Activated CD4-positive, alpha-beta memory T cell treated with anti-CD3 and anti-CD28 coated beads for 36 hours (primary cell): ENCODE measurements at regions not wholly inside any gene's neighbourhood (a gene's known extent, or its start where the extent isn't known, plus 50 kb on each side); places are given as distances from the start of the nearest gene placed in this dataset.

Experiments
- CTCF ChIA-PET: fragments of 350-600 bp; sonication (Branson Sonifier 250); formaldehyde crosslinking; loops from one replicate; lab custom pipeline; 2021; ENCODE audit warnings: antibody characterized with exemption, inconsistent platforms; lab: Charles Lee
- POLR2A ChIA-PET: fragments of 350-600 bp; sonication (Branson Sonifier 250); formaldehyde crosslinking; loops from one replicate; lab custom pipeline; 2021; ENCODE audit warnings: antibody characterized with exemption; lab: Charles Lee
- DNase-seq: peaks from one replicate; pipeline ENCODE4 v3.0.0-alpha.2; 2020
- H3K27ac Mint-ChIP-seq: one replicate; pipeline ENCODE4 v1.8.0; 2021; ENCODE audit warnings: mixed read lengths
- H3K27me3 Mint-ChIP-seq: one replicate; pipeline ENCODE4 v1.8.0; 2021; ENCODE audit warnings: mixed read lengths
- H3K36me3 Mint-ChIP-seq: one replicate; pipeline ENCODE4 v1.8.0; 2021; ENCODE audit warnings: mixed read lengths
- H3K4me1 Mint-ChIP-seq: one replicate; pipeline ENCODE4 v1.8.0; 2021; ENCODE audit warnings: low read depth, mixed read lengths
- H3K4me3 Mint-ChIP-seq: one replicate; pipeline ENCODE4 v1.8.0; 2021; ENCODE audit warnings: mild to moderate bottlenecking, mixed read lengths
- H3K9me3 Mint-ChIP-seq: one replicate; pipeline ENCODE4 v1.8.0; 2021; ENCODE audit warnings: mixed read lengths
- intact Hi-C: fragments of 100-400 bp; cut with micrococcal nuclease; formaldehyde crosslinking; loops from one replicate; pipeline ENCODE4 v1.15.1; 2023

DNA sequence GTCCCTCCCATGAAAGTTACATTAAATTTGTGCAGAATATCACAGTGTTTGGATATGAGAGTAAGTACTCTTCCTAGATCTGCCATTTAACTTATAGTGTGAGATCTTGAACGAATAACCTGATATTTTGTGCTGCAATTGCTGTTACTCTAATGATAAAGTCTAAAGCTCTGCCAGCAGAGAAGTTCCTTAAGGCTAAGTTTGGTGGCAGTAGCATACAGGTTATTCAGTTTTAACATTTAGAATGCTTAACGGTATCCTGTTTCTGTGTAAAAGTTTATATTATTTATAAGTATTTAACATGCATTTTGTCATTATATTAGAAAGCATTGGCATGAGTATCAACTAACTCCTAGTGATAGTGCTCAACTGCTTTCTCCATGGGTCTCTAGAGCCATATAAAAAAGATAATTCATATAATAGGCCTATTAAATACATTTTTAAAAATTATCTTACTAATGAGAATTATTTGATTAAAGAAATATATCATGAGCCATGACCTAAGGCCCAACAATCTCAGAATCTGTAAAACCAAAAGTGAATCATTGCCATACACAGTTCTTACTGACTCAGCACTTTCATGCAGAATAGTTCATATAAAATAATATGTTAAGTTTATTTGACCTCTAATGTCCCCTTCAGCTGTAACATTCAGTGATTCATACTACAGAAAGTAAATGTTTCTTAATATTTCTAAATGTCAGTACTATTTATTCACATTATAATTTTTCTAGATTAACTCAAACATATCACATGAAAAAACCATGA is 1058.6 kb downstream of the TRHDE start:
- Mint-ChIP-seq H3K9me3 (peaks cover under 1% of the 10 kb centered on the region), H3K4me3 (no peak overlapping the region), H3K36me3 (no peaks in the 10 kb centered on the region), H3K27me3 (no peaks in the 10 kb centered on the region), H3K27ac (no peak overlapping the region), H3K4me1 (no peaks in the 10 kb centered on the region)
- CTCF ChIA-PET, result no interaction called here
- POLR2A ChIA-PET, result no interaction called here
- no peak for DNase-seq
- intact Hi-C loops, result no loop called here

DNA sequence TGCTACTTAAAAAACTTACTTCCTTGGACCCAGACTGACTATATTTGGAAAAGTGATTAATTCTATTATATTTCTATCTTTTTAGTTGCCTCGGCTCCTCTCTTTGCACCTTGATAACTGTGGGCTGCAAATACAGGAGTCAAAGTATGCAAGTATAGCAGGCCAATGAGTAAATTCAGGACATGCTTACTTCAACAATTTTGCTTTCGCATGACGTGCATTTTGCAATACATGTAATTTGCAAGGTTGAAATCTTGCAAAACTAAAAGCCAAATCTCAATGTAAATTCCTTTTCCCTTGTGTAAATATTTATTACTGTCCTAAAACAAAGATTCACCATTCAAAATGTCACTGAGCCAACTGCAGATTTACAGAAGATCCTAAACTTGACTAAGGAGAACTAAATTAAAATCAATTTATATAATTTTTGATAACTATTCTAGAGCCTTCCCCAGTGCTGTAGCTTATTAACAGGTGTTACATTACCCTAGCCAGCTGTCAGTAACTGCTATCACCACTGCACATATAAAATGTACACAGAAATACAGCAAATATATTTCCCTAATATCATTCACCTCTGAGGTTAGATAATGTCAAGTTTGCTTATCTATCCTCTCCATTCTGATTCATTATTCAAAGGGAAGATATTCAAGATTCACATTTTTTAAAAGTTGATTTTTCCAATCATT is 1069.5 kb downstream of the TRHDE start:
- Mint-ChIP-seq H3K4me1 (no peaks in the 10 kb centered on the region), H3K9me3 (peaks cover under 1% of the 10 kb centered on the region), H3K4me3 (no peak overlapping the region), H3K27ac (no peak overlapping the region), H3K27me3 (no peaks in the 10 kb centered on the region), H3K36me3 (no peaks in the 10 kb centered on the region)
- CTCF ChIA-PET, result no interaction called here
- POLR2A ChIA-PET, result no interaction called here
- intact Hi-C loops, result no loop called here
- DNase-seq, result no peak

DNA sequence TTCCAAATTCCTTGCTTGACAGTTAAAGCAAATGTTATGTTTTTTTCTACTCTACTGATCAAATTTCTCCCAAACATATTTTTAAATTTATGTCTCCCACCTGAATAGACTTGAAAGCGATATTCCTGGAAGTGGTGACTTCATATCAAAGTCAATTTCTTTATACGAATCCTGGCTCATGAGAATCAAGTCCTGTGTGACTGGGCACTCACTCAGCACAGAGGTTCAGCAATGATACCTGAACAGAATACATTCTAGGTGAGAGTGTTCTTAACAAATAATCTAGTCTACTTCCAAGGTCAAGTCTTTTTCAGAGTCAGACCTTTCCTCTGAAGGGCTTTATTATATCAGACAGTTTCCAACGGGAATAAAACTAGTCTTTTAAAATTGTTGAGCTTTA is 1070.6 kb downstream of the TRHDE start:
- Mint-ChIP-seq H3K36me3 (no peaks in the 10 kb centered on the region), H3K27me3 (no peaks in the 10 kb centered on the region), H3K4me3 (no peak overlapping the region), H3K9me3 (peaks cover 6% of the 10 kb centered on the region), H3K27ac (no peak overlapping the region), H3K4me1 (no peaks in the 10 kb centered on the region)
- no peak for DNase-seq
- intact Hi-C loops, result no loop called here
- ChIA-PET POLR2A (no interaction called here), CTCF (no interaction called here)

DNA sequence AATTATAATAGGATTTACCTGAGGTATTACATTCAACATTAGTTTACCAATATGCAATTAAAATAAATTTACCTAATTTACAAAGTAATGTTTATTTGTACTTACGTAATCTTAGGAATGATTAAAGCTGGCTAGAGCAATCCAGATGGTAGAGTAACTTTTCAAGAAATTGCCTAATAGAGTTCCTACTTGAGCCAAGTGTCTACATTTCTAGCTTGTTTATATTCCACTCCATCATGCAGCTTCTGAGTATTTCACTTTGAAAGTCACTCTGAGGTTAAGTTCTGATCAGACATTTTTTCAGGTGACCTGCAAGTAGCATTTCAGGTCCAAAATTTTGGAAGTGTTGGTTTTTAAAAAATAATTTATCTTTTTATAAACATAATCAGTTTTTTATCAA is 1080.7 kb downstream of the TRHDE start:
- DNase-seq, result no peak
- no peaks in the 10 kb centered on the region for H3K4me1 Mint-ChIP-seq
- ChIA-PET POLR2A (no interaction called here), CTCF (no interaction called here)
- intact Hi-C loops, result no loop called here
- no peak overlapping the region for H3K27ac Mint-ChIP-seq
- no peaks in the 10 kb centered on the region for H3K36me3 Mint-ChIP-seq
- no peak overlapping the region for H3K4me3 Mint-ChIP-seq
- peaks cover 13% of the 10 kb centered on the region for H3K9me3 Mint-ChIP-seq
- H3K27me3 Mint-ChIP-seq, result no peaks in the 10 kb centered on the region

DNA sequence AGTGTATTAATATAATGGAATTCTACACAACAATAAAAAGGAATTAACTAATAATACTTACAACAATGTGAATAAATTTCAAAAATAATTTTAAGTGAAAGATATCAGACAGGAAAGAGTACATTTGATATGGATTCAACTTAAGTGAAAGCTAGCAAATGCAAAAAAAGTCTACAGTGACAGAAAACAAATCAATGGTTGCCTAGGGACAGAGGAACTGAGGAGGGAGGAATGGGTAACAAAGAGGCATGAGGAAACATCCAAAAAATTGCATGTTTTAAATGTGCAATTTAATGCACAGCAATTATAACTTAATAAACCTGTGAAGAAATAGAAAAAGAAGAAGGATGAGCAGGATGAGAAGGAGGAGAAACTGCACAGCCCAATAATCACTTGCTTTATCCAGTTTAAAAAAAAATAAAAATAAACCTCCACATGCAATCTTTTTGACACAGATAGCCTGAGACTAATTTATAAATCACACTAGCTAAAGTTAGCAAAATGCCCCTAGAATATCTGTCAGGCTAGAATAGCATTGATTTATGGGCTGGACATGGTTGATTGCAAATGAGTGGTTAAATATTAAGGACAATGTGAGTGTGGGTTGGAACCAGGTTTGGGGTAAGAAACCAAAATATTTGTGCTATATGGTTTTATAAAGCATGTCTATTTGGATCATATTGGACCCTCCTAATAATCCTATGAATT is 1089.1 kb downstream of the TRHDE start:
- no peak for DNase-seq
- Mint-ChIP-seq H3K9me3 (peaks cover 4% of the 10 kb centered on the region), H3K27ac (no peak overlapping the region), H3K4me1 (no peaks in the 10 kb centered on the region), H3K4me3 (no peak overlapping the region), H3K27me3 (no peaks in the 10 kb centered on the region), H3K36me3 (no peaks in the 10 kb centered on the region)
- intact Hi-C loops, result no loop called here
- POLR2A ChIA-PET, result no interaction called here
- CTCF ChIA-PET, result no interaction called here

DNA sequence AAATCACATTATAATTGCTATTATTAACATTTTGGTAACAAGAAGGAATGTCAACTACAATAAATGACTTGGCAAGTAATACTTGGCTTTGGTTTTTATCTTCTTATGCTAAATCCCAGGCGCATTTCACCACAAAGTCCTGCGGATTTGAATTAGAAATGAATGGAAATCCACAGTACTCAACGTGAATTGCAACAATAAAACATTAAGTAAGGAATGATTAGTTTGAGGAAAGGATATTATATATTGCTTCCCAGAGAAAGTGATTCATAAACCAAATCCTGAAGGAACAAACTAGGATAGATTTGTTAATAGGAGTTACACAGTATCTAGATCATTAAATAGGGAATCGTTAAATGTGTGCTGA is 1089.7 kb downstream of the TRHDE start:
- Mint-ChIP-seq H3K27ac (no peak overlapping the region), H3K9me3 (peaks cover 2% of the 10 kb centered on the region), H3K4me1 (no peaks in the 10 kb centered on the region), H3K36me3 (no peaks in the 10 kb centered on the region), H3K27me3 (no peaks in the 10 kb centered on the region), H3K4me3 (no peak overlapping the region)
- ChIA-PET POLR2A (no interaction called here), CTCF (no interaction called here)
- intact Hi-C loops, result no loop called here
- DNase-seq, result no peak

DNA sequence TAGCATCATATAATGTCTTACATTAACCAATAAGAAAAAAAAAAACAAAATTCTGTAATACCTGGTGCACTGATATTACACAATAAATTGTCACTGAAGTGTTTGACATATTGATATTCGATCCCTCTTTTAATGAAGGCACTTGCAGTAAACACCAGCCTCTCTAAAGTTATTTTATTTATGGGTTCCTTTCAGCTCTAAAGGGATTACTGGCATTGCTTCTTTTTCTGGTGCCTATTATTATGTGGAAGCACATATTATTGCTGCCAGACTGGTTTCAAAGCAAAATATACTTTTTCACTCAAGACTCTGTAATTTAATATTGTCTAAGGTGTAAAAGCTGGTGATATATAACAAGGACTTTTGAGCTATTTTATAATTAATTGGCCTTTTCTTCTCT is 1090.5 kb downstream of the TRHDE start:
- no peak overlapping the region for H3K4me3 Mint-ChIP-seq
- no peaks in the 10 kb centered on the region for H3K4me1 Mint-ChIP-seq
- intact Hi-C loops, result no loop called here
- DNase-seq, result no peak
- no peak overlapping the region for H3K27ac Mint-ChIP-seq
- CTCF ChIA-PET, result no interaction called here
- no peaks in the 10 kb centered on the region for H3K27me3 Mint-ChIP-seq
- no peaks in the 10 kb centered on the region for H3K36me3 Mint-ChIP-seq
- peaks cover 2% of the 10 kb centered on the region for H3K9me3 Mint-ChIP-seq
- POLR2A ChIA-PET, result no interaction called here

DNA sequence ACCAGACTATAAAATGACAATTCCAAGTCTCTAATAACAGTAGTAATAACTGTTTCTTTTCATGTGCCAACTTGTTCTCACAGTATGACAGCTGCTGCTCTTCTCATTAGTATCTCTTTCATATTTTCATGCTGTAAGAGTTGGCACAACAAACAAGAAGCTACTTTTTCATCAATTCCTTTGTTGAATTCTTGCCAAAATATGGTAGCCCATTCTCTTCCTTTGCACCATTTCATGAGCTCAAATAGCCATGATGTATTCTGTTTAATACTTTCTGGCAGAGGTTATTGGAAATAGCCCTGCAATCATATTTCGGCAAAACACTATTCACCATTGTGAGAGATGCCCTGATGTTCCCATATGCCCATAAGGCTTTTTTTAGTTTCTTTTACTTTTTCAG is 1100.7 kb downstream of the TRHDE start:
- Mint-ChIP-seq H3K27me3 (no peaks in the 10 kb centered on the region), H3K27ac (no peak overlapping the region), H3K36me3 (no peaks in the 10 kb centered on the region), H3K4me3 (no peak overlapping the region), H3K9me3 (peaks cover 15% of the 10 kb centered on the region), H3K4me1 (no peaks in the 10 kb centered on the region)
- ChIA-PET CTCF (no interaction called here), POLR2A (no interaction called here)
- no peak for DNase-seq
- intact Hi-C loops, result no loop called here

DNA sequence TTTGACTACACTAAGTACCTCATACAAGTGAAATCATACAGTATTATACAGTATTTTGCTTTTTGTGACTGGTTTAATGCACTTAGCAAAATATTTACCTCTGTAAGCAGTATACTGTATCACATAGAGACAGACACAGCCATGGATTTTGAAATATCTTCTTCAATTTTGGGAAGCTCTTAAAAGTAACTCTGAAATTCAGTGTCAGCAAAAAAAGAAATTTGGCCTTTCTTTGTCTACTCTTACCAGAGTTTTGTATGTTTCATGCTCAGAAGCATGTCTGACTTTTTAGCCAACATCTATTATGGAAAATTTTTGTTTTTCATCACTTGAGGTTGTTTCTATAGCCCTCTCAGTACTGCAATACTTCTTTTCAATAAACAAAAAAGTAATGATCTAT is 1102.2 kb downstream of the TRHDE start:
- ChIA-PET CTCF (no interaction called here), POLR2A (no interaction called here)
- Mint-ChIP-seq H3K4me3 (no peak overlapping the region), H3K4me1 (no peaks in the 10 kb centered on the region), H3K27me3 (no peaks in the 10 kb centered on the region), H3K9me3 (peaks cover 15% of the 10 kb centered on the region), H3K27ac (no peak overlapping the region), H3K36me3 (no peaks in the 10 kb centered on the region)
- intact Hi-C loops, result no loop called here
- DNase-seq, result no peak

DNA sequence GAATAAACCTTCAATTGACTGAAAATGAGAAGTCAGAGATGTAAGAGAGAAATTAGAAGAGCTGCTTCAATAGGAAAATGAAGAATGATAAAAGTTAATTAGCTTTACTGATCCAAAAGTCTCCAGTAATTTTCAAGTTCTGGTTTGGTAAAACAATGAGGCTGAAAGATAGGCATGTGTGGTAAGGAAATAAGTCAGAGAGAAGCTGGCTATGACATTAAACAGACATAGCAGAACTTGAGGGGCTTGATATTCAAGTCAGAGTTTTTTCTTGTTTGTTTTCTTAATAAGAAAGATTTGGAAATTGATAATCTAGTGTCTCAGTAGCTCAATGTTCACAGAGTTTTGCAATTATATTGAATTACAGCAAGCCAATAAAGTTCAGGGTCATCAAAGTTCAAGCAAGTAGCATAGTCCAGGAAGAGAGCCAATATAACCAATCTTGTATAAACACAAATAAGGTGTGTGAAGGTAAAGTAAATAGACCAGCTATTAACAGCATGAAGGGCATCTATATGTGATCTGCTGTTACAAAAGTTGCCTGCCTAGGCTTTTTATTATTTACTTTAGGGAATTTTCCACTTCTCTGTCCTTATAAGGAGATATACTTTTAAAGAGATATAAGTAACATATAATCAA is 1111.5 kb downstream of the TRHDE start:
- no peak overlapping the region for H3K27ac Mint-ChIP-seq
- DNase-seq, result no peak
- ChIA-PET CTCF (no interaction called here), POLR2A (no interaction called here)
- H3K4me3 Mint-ChIP-seq, result no peak overlapping the region
- H3K9me3 Mint-ChIP-seq, result peaks cover 13% of the 10 kb centered on the region
- H3K36me3 Mint-ChIP-seq, result no peaks in the 10 kb centered on the region
- no peaks in the 10 kb centered on the region for H3K27me3 Mint-ChIP-seq
- intact Hi-C loops, result no loop called here
- no peaks in the 10 kb centered on the region for H3K4me1 Mint-ChIP-seq

DNA sequence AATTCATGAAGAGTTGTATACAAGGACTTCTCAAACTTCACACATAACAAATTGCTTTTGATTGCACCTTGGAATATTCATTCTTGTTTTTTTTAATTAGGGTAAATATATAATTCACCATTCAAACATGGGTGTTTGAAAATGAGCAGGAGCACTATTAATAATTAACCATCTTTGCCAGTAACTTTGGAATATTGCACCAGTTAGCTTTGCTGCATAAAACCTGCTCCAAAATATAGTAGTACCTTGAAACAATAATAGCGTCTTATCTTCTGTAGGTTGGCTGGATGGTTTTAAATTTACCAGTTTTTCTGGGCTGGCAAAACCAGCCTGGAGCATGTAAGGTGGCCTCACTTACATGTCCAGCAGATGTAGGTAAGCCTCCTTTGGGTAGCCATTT is 1112.4 kb downstream of the TRHDE start:
- ChIA-PET POLR2A (no interaction called here), CTCF (no interaction called here)
- Mint-ChIP-seq H3K9me3 (peaks cover 13% of the 10 kb centered on the region), H3K36me3 (no peaks in the 10 kb centered on the region), H3K27ac (no peak overlapping the region), H3K4me3 (no peak overlapping the region), H3K27me3 (no peaks in the 10 kb centered on the region), H3K4me1 (no peaks in the 10 kb centered on the region)
- intact Hi-C loops, result no loop called here
- DNase-seq, result no peak

DNA sequence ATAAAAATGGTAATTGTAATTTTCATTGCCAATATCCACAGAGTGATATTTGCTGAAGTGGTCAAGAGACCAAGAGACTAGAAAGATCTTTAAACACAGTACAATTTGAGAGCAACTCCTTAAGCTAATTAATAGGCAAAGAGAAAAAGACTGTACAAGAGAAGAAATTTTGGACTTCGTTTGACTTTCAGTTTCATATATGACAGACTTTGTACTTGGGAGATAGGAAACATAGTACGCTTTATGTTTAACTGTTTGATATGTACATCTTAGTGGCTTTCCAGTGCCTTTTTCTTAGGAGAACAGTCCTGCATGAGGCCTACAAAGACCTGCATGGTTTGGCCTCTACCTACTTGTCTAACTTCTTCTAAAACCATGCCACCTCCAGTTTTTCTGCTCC is 1118.1 kb downstream of the TRHDE start:
- no peaks in the 10 kb centered on the region for H3K36me3 Mint-ChIP-seq
- peaks cover 5% of the 10 kb centered on the region for H3K9me3 Mint-ChIP-seq
- no peak for DNase-seq
- ChIA-PET POLR2A (no interaction called here), CTCF (no interaction called here)
- intact Hi-C loops, result no loop called here
- no peak overlapping the region for H3K27ac Mint-ChIP-seq
- H3K4me3 Mint-ChIP-seq, result no peak overlapping the region
- no peaks in the 10 kb centered on the region for H3K27me3 Mint-ChIP-seq
- H3K4me1 Mint-ChIP-seq, result no peaks in the 10 kb centered on the region
